Heart right ventricle (tissue), 16 donors: ENCODE measurements at regions not wholly inside any gene's neighbourhood (a gene's known extent, or its start where the extent isn't known, plus 50 kb on each side); places are given as distances from the start of the nearest gene placed in this dataset.

Experiments
- ATAC-seq, 8 donors: fragments of 200-7000 bp; cut with Tn5 transposase; one replicate each; pipeline ENCODE4 v1.9.1; 2020; ENCODE audit warnings: mild to moderate bottlenecking in 8 of 8, moderate library complexity in 8 of 8, moderate number of reproducible peaks in 1 of 8
- DNase-seq, 2 donors: peaks; one replicate each; pipeline ENCODE4 v3.0.0-alpha.2; 2020
- H3K27ac ChIP-seq, 10 donors: fragments of 200-600 bp; sonication (generic) in 2 of 10; one replicate each; pipeline versions ENCODE4 v1.5.0 to v1.8.0; 2020 to 2022; ENCODE audit warnings: mild to moderate bottlenecking in 3 of 10
- H3K27me3 ChIP-seq, 7 donors: fragments of 200-600 bp; one replicate each; pipeline ENCODE4 v1.8.0; 2021 to 2022; ENCODE audit warnings: mild to moderate bottlenecking in 2 of 7
- H3K36me3 ChIP-seq, 9 donors: fragments of 200-600 bp; sonication (generic) in 1 of 9; one replicate each; pipeline versions ENCODE4 v1.5.0 to v1.8.0; 2020 to 2022; ENCODE audit warnings: mild to moderate bottlenecking in 2 of 9
- H3K4me1 ChIP-seq, 9 donors: fragments of 200-600 bp; sonication (generic) in 1 of 9; one replicate each; pipeline versions ENCODE4 v1.5.0 to v1.8.0; 2020 to 2022; ENCODE audit warnings: mild to moderate bottlenecking in 4 of 9
- H3K4me3 ChIP-seq, 10 donors: fragments of 200-600 bp; sonication (generic) in 2 of 10; one replicate each; pipeline versions ENCODE4 v1.5.0 to v1.8.0; 2020 to 2022; ENCODE audit warnings: mild to moderate bottlenecking in 7 of 10, moderate library complexity in 2 of 10
- H3K9me3 ChIP-seq, 11 donors: fragments of 200-600 bp in 10 of 11; sonication (generic) in 2 of 11; one replicate each; pipeline versions ENCODE4 v1.5.0 to v1.8.0; 2013 to 2022; ENCODE audit warnings: mild to moderate bottlenecking in 2 of 11, control low read depth in 1 of 11, moderate library complexity in 1 of 11
- WGBS, 2 donors: extraction: QIAGEN DNeasy Blood & Tissue Kit; methylation state at CpG; one replicate each; pipeline ENCODE4 v1.1.7; 2013; ENCODE audit warnings: inconsistent platforms in 1 of 2; 5-methylcytosine and 5-hydroxymethylcytosine counted together
- intact Hi-C, 10 donors: fragments of 100-400 bp; cut with DNase I; formaldehyde crosslinking; loops; one replicate each; pipeline versions ENCODE4 v1.11.1 to v1.14.2; 2022
- TF ChIP-seq, protein P1 (sequence below), 9 donors: fragments of 200-600 bp; sonication (generic) in 2 of 9; IDR thresholded peaks; one replicate each; pipeline versions ENCODE4 v1.5.0 to v1.8.0; 2021 to 2022; ENCODE audit warnings: antibody characterized with exemption in 9 of 9, mild to moderate bottlenecking in 5 of 9, moderate library complexity in 1 of 9
- donor health status: Arrhythmogenic right ventricular cardiomyopathy.
- donor health status: ischemic (EF 13 %, LVEDD 7.1; RV severe dilation, severe dysfunction).
- donor health status: healthy with polysubstance abuse.
- donor health status: DM: no; HTN: yes; CAD: no.
- donor health status: DM: no; HTN: no; CAD: no.
- donor health status: ischemic (EF 25% LVEDD 6.9; RV normal size, moderate dysfunction).
- donor health status: ischemic (EF 25% LVEDD 5.7; RV mildly dilated, moderate dysfunction).
- donor health status: healthy.
- donor health status: DM: yes; HTN: yes; CAD: no.
- donor health status: Ischemic cardiomyopathy.
- donor health status: ischemic (EF 35%, LVEDD 5.7; RV mildly dilated, moderate dysfunction).
- donor health status: nonischemic (EF 11% LVEDD 7.7; RV severe dilation, severe dysfunction).
- donor health status: DM: yes; HTN: yes; CAD: no.
- donor health status: PGD.
- donor health status: ischemic (EF 29% LVEDD 5.4; RV normal size, mild dysfunction).
- donor health status: nonischemic (EF 23%, LVEDD 6.1; RV moderate dilation, normal function).

GRCh38 chr3:59688636-59689035 lies 638.8 kb upstream of the CFAP20DC start:
- H3K4me3 ChIP-seq: no peak overlapping the region

DNA sequence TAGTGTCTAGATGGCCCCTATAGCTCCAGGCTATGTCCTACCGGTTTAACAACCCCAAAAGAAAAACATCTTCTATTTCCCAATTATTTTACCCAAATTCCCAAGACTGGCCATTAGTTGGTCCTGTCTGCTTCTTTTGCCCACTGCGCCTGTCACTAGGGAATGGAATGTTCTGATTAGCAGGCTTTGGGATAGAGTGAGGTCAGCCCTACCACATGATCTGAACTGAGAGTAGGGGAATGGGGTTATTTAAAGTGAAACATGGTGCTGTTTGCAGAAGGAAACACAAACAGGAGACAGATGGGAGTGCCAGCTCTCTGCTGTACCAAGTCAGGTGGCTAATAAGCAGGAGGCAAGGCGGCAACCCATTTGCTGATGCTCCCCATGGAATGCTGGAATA lies 635.6 kb upstream of the CFAP20DC start:
- TF ChIP-seq, protein P1, sequence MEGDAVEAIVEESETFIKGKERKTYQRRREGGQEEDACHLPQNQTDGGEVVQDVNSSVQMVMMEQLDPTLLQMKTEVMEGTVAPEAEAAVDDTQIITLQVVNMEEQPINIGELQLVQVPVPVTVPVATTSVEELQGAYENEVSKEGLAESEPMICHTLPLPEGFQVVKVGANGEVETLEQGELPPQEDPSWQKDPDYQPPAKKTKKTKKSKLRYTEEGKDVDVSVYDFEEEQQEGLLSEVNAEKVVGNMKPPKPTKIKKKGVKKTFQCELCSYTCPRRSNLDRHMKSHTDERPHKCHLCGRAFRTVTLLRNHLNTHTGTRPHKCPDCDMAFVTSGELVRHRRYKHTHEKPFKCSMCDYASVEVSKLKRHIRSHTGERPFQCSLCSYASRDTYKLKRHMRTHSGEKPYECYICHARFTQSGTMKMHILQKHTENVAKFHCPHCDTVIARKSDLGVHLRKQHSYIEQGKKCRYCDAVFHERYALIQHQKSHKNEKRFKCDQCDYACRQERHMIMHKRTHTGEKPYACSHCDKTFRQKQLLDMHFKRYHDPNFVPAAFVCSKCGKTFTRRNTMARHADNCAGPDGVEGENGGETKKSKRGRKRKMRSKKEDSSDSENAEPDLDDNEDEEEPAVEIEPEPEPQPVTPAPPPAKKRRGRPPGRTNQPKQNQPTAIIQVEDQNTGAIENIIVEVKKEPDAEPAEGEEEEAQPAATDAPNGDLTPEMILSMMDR (IDR thresholded peaks at IDR 0.05): no peak
- no peaks in the 10 kb centered on the region for H3K4me1 ChIP-seq
- no peaks in the 10 kb centered on the region for H3K36me3 ChIP-seq
- DNase-seq (no peak), ATAC-seq (peak in 1 of 8 donors; percentile 66)
- 78 to 88% methylated on average over 3 of the region's 3 CpGs for WGBS, 2 donors
- no peak overlapping the region for H3K27ac ChIP-seq
- H3K4me3 ChIP-seq: no peak overlapping the region
- no peaks in the 10 kb centered on the region for H3K27me3 ChIP-seq
- intact Hi-C loops: no loop called here
- H3K9me3 ChIP-seq: no peaks in the 10 kb centered on the region

More at GRCh38 chr3:59688636-59689035, 638.8 kb upstream of the CFAP20DC start:
- no peak overlapping the region for H3K27ac ChIP-seq
- no peak for ATAC-seq
- H3K9me3 ChIP-seq: peaks cover 0 to 12% (median 0%) of the 10 kb centered on the region in 11 donors
- intact Hi-C loops: no loop called here
- H3K4me1 ChIP-seq: no peaks in the 10 kb centered on the region
- no peaks in the 10 kb centered on the region for H3K27me3 ChIP-seq
- TF ChIP-seq, protein P1 (IDR thresholded peaks at IDR 0.05): no peak
- H3K36me3 ChIP-seq: no peaks in the 10 kb centered on the region
- 66 to 77% methylated on average over 2 of the region's 2 CpGs for WGBS, 2 donors
- no peak for DNase-seq

DNA sequence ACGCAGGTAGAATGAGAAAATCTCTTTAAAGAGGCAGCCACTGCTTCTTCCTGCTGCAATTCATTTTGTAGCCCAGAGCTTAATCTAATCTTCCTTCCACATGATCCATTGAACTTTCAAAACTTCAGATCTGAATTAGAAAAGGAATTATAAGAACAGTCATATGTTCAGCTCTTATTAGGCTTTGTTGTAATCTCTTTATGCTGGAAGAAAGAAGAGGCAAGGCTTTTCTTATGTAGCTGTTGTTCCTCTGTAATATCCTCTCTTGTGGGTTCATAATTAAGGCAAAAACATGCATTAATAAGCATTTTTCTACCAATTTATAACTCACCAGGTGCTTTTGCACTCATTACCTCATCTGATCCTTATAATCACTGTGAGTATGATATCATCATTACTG lies 634.9 kb upstream of the CFAP20DC start:
- Histone ChIP-seq H3K36me3 (no peaks in the 10 kb centered on the region), H3K9me3 (no peaks in the 10 kb centered on the region), H3K27ac (no peak overlapping the region), H3K4me3 (no peak overlapping the region), H3K27me3 (no peaks in the 10 kb centered on the region), H3K4me1 (no peaks in the 10 kb centered on the region)
- intact Hi-C loops: no loop called here
- TF ChIP-seq, protein P1 (IDR thresholded peaks at IDR 0.05): no peak
- 65 to 66% methylated on average over 1 of the region's 1 CpG for WGBS, 2 donors
- ATAC-seq: no peak
- no peak for DNase-seq

- Histone ChIP-seq H3K4me3 (no peak overlapping the region), H3K27ac (no peak overlapping the region), H3K36me3 (no peaks in the 10 kb centered on the region), H3K27me3 (no peaks in the 10 kb centered on the region), H3K9me3 (no peaks in the 10 kb centered on the region), H3K4me1 (no peaks in the 10 kb centered on the region)
- DNase-seq (no peak), ATAC-seq (no peak)
- WGBS, 2 donors: 85 to 90% methylated on average over 6 of the region's 6 CpGs
- intact Hi-C loops: no loop called here
- TF ChIP-seq, protein P1 (IDR thresholded peaks at IDR 0.05): no peak
Measured at GRCh38 chr3:59680919-59681318, 631.1 kb upstream of the CFAP20DC start.
